AG04449 (cell line): ENCODE measurements at regions not wholly inside any gene's neighbourhood (a gene's known extent, or its start where the extent isn't known, plus 50 kb on each side); places are given as distances from the start of the nearest gene placed in this dataset.

Source experiments
- CTCF ChIA-PET: fragments of 350-600 bp; formaldehyde crosslinking; extraction: SDS; loops from one replicate; lab custom pipeline; 2021; ENCODE audit warnings: antibody characterized with exemption; lab: Yijun Ruan, JAX
- POLR2A ChIA-PET: fragments of 400-600, 350-600 bp; formaldehyde crosslinking; extraction: SDS; loops from one replicate; lab custom pipeline; 2020; ENCODE audit warnings: antibody characterized with exemption, inconsistent platforms; lab: Yijun Ruan, JAX
- DNase-seq: peaks from one replicate; pipeline ENCODE4 v3.0.0-alpha.2; 2010; ENCODE audit warnings: low read depth, low spot score
- H3K4me3 ChIP-seq: 2 replicates; pipeline ENCODE4 v1.5.1; 2011; ENCODE audit warnings: low read depth, mild to moderate bottlenecking, control low read depth, low read length
- CTCF ChIP-seq: IDR thresholded peaks from one replicate; pipeline ENCODE4 v1.5.1; 2011; ENCODE audit warnings: mild to moderate bottlenecking, moderate library complexity, low read length, control low read depth, inconsistent platforms; ENCODE audit not compliant: insufficient read depth; ENCODE audit errors: missing control alignments

GRCh38 chr9:118809160-118809625 lies 560.0 kb downstream of the BRINP1 start:
- H3K4me3 ChIP-seq, result no peak overlapping the region
- TF ChIP-seq CTCF, result no peak
- DNase-seq, result no peak
- POLR2A ChIA-PET, result no interaction called here
- CTCF ChIA-PET, result no interaction called here

GRCh38 chr9:118829334-118829733 lies 539.9 kb downstream of the BRINP1 start:
- DNase-seq, result no peak
- ChIA-PET CTCF (no interaction called here), POLR2A (no interaction called here)
- TF ChIP-seq CTCF, result no peak
- no peak overlapping the region for H3K4me3 ChIP-seq

- CTCF ChIA-PET, result no interaction called here
- no peak overlapping the region for H3K4me3 ChIP-seq
- DNase-seq, result no peak
- POLR2A ChIA-PET, result no interaction called here
- no peak for TF ChIP-seq CTCF
Measured at GRCh38 chr9:118832371-118832770, 536.9 kb downstream of the BRINP1 start.

GRCh38 chr9:118836891-118837290 lies 532.3 kb downstream of the BRINP1 start:
- CTCF ChIA-PET, result no interaction called here
- no peak for TF ChIP-seq CTCF
- POLR2A ChIA-PET, result no interaction called here
- no peak overlapping the region for H3K4me3 ChIP-seq
- DNase-seq, result no peak

GRCh38 chr9:118871531-118871930 lies 497.7 kb downstream of the BRINP1 start:
- no peak overlapping the region for H3K4me3 ChIP-seq
- TF ChIP-seq CTCF, result no peak
- ChIA-PET CTCF (no interaction called here), POLR2A (no interaction called here)
- DNase-seq, result no peak

- no peak for TF ChIP-seq CTCF
- POLR2A ChIA-PET, result no interaction called here
- CTCF ChIA-PET, result no interaction called here
- no peak overlapping the region for H3K4me3 ChIP-seq
- no peak for DNase-seq
Measured at GRCh38 chr9:118882684-118883083, 486.6 kb downstream of the BRINP1 start.
